Stimulated activated CD4-positive, alpha-beta T cell treated with anti-CD3 and anti-CD28 coated beads, Interleukin-2, amount 100 ng/mL, for 24 hours (primary cell): ENCODE measurements at regions not wholly inside any gene's neighbourhood (a gene's known extent, or its start where the extent isn't known, plus 50 kb on each side); places are given as distances from the start of the nearest gene placed in this dataset.

Experiments
- DNase-seq, 2 donors: peaks; one replicate each; pipeline ENCODE4 v3.0.0-alpha.2; 2020

DNA sequence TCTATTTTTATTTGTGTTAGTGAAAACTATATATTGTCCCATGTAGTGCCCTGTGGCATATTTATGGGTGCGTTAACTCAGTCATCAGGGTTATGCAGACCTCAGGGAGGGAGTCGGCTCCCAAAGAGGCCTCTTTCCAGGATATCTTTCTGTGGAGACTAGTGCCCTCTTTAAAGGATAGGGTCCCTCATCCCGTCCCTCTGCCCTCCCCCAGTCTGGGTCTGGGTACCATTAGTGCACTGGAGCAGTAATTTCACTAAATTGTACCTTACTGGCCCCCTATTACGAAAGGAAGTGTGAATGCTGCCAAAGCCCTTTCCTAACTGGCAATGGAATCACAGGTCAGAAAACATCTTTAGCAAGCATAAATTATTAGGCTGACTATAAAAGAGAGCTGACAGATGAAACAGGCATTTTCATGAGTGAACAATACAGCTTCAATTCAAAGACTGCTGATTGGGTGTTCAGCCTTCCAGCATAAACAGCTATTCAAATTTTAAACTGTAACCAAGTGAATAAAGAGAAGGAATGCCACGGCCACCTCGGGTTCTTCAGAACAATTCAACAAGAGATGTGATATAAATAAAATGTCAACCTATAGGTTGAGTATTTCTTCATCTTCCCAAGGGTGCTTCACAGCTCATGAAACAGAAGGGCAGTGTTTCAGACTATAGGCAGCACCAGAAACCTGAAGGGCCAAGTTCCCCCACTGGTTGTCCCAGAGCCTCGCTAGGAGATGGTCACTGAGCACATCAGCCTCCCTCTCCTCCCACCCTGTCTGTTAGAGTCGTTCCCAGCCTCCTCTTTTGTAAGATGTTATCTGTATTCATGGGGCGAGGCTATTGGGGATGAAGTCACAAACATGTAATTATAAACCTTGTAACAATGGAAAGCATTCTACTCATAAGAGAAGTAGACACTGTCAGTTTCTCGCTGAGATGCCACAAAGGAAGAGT is 318.7 kb downstream of the TMEM161B start:
- DNase-seq, result no peak

DNA sequence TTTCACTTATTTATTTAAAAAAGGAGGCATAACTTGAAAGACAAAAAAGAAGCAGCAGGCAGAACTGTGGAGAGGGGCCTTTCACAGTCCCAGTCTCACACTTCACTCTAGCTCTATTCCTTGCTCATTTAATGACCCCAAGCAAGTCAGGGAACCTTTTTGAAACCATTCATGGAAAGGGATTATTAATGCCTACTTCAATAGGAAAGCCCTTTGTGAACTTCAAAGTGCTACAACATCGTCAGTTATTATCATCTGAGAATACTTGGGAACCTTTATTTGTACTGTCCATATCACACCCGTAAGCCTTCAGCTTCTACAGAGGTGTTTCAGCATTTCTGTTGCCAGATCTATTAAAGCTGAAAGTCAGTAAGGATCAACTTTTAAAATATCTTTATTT is 320.2 kb downstream of the TMEM161B start:
- no peak for DNase-seq

DNA sequence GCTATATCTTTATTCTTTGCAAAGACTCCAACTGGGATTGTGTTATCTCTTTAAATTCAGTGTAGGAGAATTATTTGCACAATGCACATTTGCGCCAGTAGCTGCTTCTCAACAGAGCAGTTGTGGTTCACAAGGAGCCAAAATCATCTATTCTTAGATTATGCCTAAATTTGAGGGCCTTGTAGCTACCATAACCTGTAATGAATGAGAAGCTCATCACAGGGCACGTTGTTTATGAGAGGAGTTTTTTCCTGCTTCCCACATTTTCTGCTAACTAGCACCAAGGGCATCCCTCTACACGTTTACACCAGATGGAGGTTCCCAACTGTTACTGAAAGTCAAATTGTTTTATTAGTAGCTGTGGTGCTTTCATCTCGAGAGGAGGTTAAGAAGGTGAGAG is 322.4 kb downstream of the TMEM161B start:
- no peak for DNase-seq

DNA sequence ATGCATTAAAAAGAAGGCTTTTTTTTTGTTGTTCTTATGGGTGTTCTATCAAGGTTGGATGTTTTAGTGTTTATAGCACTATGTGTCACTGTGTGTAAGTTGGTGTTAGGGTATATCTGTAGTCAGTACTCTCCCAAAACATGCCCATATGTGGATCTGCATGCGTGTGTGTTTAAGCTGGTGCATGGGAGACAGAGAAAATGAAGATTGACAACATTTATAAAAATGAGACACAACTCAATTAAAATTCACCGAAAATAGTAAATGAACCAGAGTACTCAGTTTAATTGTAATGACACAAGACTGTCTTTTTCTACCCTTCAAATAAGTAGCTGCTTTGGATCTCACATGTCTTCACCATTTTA is 323.4 kb downstream of the TMEM161B start:
- DNase-seq, result no peak

DNA sequence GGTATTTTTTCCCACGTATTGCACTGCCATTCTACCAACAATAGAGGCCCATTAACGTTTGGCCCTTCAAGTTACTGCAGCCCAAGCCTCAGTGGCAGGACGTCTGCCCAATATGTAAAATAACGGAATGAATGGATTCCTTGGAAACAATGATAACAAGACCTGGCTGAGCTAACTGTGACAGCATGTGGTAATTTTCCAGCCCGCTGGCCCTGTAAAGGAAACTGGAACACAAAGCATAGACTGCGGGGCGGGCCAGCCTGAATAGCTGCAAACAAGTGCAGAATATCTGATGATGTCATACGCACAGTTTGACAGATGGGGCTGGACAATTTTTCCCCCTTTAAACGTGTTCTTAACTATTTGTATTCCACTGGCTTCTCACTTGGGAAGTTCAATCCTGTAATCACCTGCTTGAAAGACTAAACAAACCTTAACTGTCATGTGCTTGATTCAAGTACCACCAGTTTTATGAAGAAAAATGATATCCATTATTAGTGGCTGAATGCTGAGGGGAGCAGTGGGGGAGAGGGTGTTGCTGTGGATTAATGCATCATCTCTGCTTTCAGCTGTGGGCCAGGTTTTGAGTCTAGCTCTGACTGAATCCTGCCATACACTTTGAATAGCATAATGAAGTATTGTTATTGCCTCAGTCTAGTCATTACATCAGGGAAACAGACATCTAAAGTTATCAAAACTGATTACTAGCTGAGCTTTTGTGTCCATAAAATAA is 323.9 kb downstream of the TMEM161B start:
- no peak for DNase-seq

DNA sequence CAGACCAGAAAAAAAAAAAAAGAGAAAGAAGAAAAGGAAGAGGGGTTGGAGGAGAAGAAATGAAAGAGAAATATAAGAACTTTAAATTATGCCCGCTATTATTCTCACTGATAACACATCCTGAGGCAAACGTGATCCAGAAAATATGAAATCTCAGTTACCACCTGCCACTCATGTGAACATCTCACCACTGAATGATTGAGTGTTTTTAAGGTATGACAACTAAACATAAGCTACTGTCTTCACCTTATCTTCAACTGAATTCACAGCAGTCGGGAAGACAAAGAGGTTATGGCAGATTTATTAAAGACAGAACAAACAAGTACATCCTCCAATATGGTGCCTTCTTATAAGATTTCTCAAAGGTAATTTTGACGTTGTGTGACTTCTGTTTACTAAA is 327.9 kb downstream of the TMEM161B start:
- no peak for DNase-seq

DNA sequence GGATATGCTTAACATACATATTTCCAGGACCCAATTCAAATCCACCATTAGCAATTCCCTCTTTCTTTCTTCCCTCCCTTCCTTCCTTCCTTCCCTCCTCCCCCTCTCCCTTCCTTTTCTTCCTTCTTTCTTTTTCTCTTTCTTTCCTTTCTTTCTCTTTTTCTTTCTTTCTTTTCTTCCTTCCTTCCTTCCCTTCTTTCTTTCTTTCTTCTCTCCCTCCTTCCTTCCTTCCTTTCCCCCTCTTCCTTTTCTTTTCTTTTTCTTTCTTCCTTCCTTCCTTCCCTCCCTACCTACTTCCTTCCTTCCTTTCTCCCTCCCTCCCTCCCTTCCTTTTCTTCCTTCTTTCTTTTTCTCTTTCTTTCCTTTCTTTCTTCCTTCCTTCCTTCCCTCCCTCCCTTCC is 332.0 kb downstream of the TMEM161B start:
- no peak for DNase-seq

DNA sequence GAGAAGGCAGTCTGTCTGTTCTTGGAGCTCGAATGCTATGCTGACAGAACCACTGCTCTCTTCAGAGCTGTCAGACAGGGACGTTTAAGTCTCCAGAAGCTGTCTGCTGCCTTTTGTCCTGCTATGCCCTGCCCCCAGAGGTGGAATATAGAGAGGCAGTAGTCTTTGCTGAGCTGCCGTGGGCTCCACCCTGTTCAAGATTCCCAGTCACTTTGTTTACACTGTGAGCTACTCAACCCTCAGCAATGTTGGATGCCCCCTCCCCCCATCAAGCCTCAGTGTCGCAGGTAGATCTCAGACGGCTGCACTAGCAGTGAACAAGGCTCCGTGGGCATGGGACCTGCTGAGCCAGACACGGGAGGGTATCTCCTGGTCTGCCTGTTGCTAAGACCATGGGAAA is 344.2 kb downstream of the TMEM161B start:
- no peak for DNase-seq

DNA sequence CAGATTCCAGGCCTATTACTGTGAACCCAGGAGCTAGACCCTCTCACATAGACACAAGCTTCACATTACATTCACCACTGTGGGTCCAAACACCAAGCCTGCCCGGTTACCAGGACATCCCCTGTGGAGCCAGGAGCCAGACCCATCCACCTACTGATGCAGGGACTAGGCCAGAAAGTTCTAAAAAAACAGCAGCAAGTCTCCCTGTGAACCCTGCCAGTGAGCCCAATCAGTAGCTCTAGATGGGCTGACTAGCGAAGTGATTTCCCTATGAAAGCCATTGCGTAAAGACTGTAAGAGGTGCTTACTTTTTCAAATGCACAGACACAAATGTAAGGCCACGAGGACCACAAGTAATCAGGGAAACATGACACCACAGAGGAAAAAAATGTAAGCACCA is 352.3 kb downstream of the TMEM161B start:
- DNase-seq, result no peak

DNA sequence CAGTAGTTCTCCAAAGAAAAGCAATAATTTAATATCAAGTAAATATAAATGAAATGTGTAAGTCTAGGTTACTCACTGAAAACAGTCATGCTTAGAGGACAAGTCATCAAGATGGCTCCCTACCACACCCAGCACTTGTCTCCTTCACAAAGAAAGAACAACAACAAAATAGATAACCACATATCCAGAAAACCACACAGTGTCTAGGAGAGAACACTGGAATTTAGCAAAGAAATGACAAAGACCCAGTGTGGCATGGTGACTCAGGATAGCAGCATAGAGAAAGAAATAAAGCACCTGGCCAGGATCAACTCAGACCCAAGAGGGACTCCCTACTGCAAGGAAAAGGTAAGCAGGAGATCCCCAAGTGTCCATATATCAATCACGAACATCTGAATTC is 356.2 kb downstream of the TMEM161B start:
- DNase-seq, result no peak

DNA sequence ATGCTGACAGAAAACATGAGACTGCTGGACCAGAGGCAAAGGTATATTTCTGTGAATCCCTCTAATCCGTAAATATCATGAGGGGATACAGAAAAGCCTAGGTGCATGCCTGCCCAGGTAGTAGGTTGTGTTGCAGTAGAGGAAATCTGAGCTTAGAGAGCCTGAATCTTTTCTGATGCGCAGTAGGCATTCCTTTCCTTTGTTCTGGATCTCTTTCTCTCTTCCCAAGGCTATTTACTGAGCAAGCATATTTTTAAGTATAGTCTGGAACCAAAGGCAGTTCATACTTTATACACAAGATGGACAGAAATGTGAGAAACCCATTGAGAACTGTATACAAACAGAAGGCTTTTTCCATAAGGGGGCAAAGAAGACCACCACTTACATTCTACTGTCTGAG is 359.3 kb downstream of the TMEM161B start:
- DNase-seq, result no peak

DNA sequence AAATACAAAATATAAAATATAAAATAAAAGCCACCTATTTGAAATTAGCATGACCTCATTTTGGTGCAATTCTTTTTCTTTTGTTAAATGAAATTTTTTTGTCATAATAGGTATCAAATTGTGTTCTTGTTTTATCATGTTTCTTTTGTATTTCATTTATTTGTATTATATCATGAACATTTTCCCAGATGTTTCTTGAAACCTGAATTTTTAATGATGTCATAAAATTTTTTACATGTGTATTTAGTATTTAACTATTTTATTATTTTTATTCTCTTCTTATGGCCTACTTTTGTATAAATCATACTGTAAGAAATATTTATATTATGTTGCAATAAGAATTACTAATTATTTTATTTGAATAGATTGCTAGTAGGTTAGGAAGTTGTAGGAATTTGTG is 361.7 kb downstream of the TMEM161B start:
- no peak for DNase-seq

DNA sequence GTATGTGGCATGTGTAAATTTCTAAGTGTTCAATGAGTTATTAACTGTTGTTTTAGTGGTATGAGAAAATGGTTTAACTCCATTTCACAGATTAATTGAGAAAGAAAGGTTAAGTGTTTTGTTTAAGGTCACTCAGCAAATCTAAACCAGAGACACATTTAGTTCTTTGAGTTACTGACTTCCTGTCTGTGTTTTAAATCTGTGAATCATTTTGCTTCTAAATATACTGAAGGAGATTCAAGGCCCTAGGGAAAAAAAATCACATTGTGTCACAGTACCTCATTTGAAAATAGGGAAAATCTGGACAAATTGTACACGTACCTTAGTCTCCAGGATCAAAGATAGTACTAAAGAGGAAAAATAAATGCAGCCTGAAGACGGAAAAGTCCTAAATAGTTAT is 368.2 kb downstream of the TMEM161B start:
- no peak for DNase-seq

DNA sequence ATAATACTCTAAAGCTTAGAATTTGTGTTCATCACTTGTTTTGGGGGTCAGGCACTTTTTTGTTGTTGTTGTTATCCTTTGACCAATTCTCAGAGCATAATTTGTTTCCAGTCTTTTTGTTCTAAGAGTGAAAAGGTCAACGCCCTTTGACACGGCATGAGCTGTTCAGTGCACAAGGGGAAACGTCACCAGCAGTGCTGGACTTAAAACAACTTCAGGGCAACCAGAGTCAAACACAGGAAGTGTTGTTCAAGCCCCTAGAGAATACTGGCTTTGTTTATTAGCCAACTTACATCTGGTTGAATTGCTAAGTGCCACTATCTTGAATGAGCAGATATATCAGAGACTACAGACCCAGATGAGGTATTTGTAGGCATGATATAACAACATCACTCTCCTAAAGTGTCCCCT is 368.9 kb downstream of the TMEM161B start:
- DNase-seq, result no peak

DNA sequence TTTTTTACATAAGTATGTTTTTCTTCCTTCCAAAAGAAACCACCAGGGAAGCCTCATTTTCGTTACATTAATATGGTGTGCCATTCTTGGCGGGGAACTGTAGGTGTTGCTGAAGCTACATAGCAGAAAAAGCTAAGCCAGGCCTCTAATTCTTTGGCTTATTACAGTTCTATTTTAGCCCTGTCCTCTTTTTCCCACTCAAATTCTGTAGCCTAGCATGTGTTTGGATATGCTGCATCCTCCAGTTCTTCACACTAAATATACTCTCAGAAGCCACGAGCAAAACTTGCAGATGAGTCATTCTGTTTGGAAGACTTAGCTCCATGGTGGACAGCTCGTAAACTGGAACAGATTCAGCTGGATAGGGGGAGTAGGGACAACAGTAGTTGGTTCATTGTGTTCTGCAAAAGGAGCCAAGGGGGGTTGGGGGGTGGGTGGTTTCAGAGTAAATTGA is 369.4 kb downstream of the TMEM161B start:
- no peak for DNase-seq

DNA sequence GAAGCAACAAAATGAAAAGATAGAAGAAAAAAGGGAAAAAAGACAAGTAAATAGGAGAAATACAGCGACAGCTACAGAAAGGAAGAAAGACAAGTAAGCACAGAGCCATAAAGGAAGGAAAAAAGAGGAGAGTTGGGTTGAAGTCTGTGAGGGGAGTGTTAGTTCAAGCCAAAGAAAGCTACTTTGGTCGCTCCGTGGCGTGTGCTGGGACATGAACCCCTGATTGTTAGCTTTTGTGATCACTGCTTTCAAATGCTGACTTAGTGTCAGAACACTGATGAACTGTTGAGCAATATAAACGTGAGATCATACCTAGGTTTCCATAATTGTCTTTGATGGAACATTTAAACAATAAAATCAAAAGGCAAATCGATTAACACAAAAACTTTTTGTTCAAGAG is 370.1 kb downstream of the TMEM161B start:
- DNase-seq, result no peak

DNA sequence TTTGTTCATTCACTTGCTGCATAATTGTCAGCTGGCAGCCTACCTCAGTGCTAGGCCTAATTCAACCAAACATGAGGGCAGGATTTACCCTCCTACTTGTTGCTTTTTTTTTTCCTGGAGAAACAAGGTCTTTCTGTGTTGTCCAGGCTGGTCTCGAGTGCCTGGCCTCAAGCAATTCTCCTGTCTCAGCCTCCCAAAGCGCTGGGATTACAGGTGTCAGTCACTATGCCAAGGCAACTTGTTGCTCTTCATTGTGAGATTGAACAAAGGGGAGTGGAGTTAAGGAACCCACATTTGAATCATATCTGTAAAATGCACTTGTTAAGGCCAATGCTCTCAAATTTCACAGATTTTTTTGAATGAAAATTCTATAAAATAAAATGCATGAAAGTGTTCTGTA is 380.5 kb downstream of the TMEM161B start:
- DNase-seq, result no peak

DNA sequence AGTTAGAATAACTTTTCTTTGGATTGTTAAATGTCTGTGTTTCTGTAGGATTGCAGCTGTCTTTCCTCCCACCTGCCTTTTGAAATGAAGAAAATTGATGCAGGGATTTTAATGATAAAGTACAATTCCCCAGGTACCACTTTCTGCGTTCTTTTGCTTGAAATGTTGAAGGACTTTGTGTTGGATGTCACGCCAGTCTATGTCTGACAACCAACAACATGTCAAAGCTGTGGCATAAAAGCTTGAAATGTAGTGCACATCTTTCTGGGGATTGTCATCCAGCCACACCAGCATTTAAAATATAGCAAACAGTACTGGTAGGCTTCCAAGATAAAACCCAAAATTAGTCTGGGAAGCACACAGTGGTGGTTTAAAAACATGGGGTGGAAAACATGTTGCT is 381.4 kb downstream of the TMEM161B start:
- no peak for DNase-seq

DNA sequence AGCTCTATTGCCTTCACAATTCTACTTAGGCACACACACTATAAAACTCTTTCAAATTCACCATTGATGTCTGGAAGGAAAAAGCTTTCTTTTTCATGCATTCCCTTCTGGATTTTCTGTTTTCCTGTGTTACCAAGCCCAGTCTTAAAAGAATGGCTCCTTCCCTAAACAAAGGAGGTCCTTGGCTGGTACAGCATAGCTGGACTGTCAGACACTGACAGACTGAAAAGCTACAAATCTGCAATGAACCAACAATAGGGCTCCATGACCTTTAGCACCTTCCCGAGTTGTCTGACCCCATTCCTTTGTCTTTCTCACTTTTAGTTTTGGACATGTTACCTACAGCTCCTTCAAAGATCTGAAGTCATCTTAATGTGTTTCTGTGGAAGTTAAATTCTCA is 382.5 kb downstream of the TMEM161B start:
- no peak for DNase-seq

DNA sequence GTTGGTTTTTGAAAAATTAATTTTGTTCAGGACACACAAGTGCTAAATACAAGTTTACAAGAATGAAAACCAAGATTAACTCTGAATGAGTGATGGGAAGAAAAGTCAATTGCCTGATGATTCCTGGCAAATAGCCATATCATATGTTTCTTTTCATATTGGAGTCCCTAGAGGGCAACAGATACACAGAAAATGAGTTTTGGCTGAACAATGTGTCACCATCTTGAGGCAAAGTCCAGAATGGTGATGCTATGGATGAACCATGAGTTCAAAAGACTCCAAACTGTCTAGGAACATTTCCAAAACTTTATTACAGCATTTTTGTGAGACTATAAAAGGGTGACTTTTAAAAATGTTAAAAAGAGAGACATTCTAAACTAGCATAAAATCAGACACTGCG is 382.9 kb downstream of the TMEM161B start:
- DNase-seq, result no peak

DNA sequence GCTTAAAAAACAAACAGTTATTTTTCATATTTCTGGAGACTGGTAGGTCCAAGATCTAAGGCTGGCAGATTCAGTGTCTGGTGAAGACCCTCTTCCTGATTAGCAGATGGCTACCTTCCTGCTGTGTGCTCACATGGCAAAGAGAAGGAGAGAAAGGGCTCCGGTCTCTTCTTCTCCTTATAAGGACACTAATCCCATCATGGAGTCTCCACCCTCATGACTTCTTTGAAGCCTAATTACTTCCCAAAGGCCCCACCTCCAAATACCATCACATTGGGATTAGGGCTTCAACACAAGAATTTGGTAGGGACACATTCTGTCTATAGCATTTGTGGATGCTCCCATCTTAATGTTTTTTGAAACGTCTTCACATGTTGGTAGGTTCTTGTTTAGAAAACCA is 391.1 kb downstream of the TMEM161B start:
- no peak for DNase-seq

DNA sequence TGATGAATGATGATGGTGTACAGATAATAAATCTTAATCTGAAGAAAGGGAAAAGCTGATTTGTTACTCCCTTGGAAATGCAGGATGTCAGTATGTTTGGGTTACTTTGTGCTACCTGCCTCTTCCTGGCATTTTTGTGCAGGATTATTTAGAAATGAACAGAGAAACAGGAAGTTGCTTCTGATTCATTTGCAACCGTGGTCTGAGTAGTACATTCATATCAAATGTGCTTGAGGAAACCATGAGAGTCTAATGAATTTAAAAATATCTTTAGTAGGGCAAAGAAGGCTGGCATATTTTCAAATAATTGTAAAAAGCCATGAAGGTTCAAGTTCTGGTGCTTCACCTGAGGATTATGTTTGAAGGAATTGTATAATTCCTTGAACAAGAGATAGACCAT is 391.6 kb downstream of the TMEM161B start:
- DNase-seq, result no peak

DNA sequence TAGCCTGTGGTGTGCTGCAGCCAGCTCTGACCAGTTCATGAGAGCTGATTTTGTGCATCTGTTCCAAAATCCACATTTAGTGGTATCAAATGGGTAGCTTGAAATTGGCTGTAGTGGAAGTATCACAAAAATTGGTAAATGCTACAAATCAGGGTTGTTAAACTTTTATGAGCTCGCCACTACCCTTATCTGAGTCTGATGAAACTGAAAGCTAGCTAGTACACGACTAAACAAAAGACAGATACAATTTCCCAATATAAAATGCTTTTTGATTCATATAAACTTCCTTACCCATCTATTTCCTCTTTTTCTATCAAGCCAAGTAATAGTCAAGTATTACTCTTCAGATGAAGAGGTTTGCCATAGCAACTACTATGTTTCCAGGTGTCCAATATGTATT is 392.0 kb downstream of the TMEM161B start:
- DNase-seq, result no peak

DNA sequence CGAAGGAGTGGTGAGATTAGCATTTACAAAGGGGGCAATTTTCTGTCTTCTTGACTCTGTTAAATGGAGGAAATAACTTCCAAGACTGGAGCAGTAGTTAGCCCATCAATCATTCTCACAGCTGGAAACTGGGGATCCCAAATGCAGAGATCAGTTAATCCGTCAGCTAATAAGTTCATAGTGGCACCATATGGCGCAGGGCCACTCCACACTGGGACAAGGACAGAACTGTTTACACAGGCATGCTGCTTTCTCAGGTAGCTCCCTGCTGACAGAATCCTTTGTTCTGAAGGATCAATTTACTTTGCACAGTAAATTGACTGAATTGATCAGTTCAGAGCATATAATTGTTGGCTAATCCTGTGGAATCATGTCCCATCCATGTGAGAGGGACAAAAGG is 395.7 kb downstream of the TMEM161B start:
- DNase-seq, result no peak
